GM12878 (cell line): ENCODE measurements at regions not wholly inside any gene's neighbourhood (a gene's known extent, or its start where the extent isn't known, plus 50 kb on each side); places are given as distances from the start of the nearest gene placed in this dataset.
A peak's percentile ranks its signal among the peaks of the same experiment; 100 is the strongest.

ENCODE experiments used
- ATF3 ChIP-seq: IDR thresholded peaks from 2 replicates; pipeline ENCODE4 v1.6.1; 2011; ENCODE audit warnings: low read depth, mild to moderate bottlenecking, low read length, moderate library complexity, borderline replicate concordance; ENCODE audit errors: extremely low read depth
- BACH1 ChIP-seq: fragments of 450-650 bp; IDR thresholded peaks from 2 replicates; pipeline ENCODE4 v1.6.1; 2017; ENCODE audit warnings: mild to moderate bottlenecking, borderline replicate concordance
- BCL11A ChIP-seq: IDR thresholded peaks from 2 replicates; pipeline ENCODE4 v1.6.1; 2011; ENCODE audit warnings: low read depth, low read length
- BHLHE40 ChIP-seq, 2 experiments: fragments of 450-650 bp in 1 of 2; IDR thresholded peaks; 2 replicates each; pipeline ENCODE4 v1.6.1; 2011 to 2017; ENCODE audit warnings: low read depth in 2 of 2, borderline replicate concordance in 1 of 2, improper control_type of control experiment in 1 of 2, low read length in 1 of 2, mild to moderate bottlenecking in 1 of 2
- E2F4 ChIP-seq: IDR thresholded peaks from 2 replicates; pipeline ENCODE4 v1.6.1; 2012; ENCODE audit warnings: low read depth, low read length, improper control_type of control experiment
- ESRRA ChIP-seq: IDR thresholded peaks from 2 replicates; pipeline ENCODE4 v1.6.1; 2012; ENCODE audit warnings: mild to moderate bottlenecking, low read length, improper control_type of control experiment
- JUND ChIP-seq: IDR thresholded peaks from 2 replicates; pipeline ENCODE4 v1.6.1; 2012; ENCODE audit warnings: low read depth, mild to moderate bottlenecking, low read length, improper control_type of control experiment, moderate library complexity
- NBN ChIP-seq: fragments of 450-650 bp; IDR thresholded peaks from 2 replicates; pipeline ENCODE4 v1.6.1; 2016
- NFXL1 ChIP-seq: fragments of 450-650 bp; IDR thresholded peaks from 2 replicates; pipeline ENCODE4 v1.6.1; 2017; ENCODE audit warnings: antibody characterized with exemption, mild to moderate bottlenecking, borderline replicate concordance
- NRF1 ChIP-seq: conservative IDR thresholded peaks from 2 replicates; pipeline ENCODE4 v1.6.1; 2011; ENCODE audit warnings: mild to moderate bottlenecking, low read depth, low read length, improper control_type of control experiment
- PAX5 ChIP-seq: IDR thresholded peaks from 2 replicates; pipeline ENCODE4 v1.6.1; 2011; ENCODE audit warnings: low read depth, low read length, borderline replicate concordance
- PKNOX1 ChIP-seq: fragments of 450-650 bp; IDR thresholded peaks from 2 replicates; pipeline ENCODE4 v1.6.1; 2016; ENCODE audit warnings: mild to moderate bottlenecking
- PRDM15 ChIP-seq: fragments of 450-650 bp; formaldehyde crosslinking; IDR thresholded peaks from 2 replicates; pipeline ENCODE4 v1.4.0; 2020; ENCODE audit warnings: mild to moderate bottlenecking, moderate library complexity
- RCOR1 ChIP-seq: conservative IDR thresholded peaks from 2 replicates; pipeline ENCODE4 v1.6.1; 2012; ENCODE audit warnings: low read depth, low read length, improper control_type of control experiment
- SIN3A ChIP-seq: IDR thresholded peaks from 2 replicates; pipeline ENCODE4 v1.6.1; 2012; ENCODE audit warnings: low read depth, low read length, improper control_type of control experiment
- SUZ12 ChIP-seq: fragments of 200-600 bp; sonication (generic); IDR thresholded peaks from one replicate; pipeline ENCODE4 v1.6.1; 2018; ENCODE audit warnings: antibody characterized with exemption, mild to moderate bottlenecking; ENCODE audit not compliant: unreplicated experiment
- TBL1XR1 ChIP-seq: IDR thresholded peaks from 2 replicates; pipeline ENCODE4 v1.6.1; 2012; ENCODE audit warnings: low read depth, low read length, improper control_type of control experiment
- TCF3 ChIP-seq: IDR thresholded peaks from 2 replicates; pipeline ENCODE4 v1.6.1; 2012; ENCODE audit warnings: low read depth, mild to moderate bottlenecking, low read length, borderline replicate concordance; ENCODE audit not compliant: insufficient read depth
- ZNF24 ChIP-seq: fragments of 450-650 bp; IDR thresholded peaks from 2 replicates; pipeline ENCODE4 v1.6.1; 2017; ENCODE audit warnings: antibody characterized with exemption, mild to moderate bottlenecking
- ZNF274 ChIP-seq: IDR thresholded peaks from one replicate; pipeline ENCODE4 v1.8.0; 2011; ENCODE audit not compliant: insufficient read length, insufficient read depth
- ZSCAN29 ChIP-seq: fragments of 450-650 bp; IDR thresholded peaks from 2 replicates; pipeline ENCODE4 v1.6.1; 2017; ENCODE audit warnings: mild to moderate bottlenecking, moderate library complexity
- TF ChIP-seq, protein P1 (sequence below): fragments of 450-650 bp; IDR thresholded peaks from 2 replicates; pipeline ENCODE4 v1.6.1; 2016; ENCODE audit warnings: mild to moderate bottlenecking, moderate library complexity, borderline replicate concordance

DNA sequence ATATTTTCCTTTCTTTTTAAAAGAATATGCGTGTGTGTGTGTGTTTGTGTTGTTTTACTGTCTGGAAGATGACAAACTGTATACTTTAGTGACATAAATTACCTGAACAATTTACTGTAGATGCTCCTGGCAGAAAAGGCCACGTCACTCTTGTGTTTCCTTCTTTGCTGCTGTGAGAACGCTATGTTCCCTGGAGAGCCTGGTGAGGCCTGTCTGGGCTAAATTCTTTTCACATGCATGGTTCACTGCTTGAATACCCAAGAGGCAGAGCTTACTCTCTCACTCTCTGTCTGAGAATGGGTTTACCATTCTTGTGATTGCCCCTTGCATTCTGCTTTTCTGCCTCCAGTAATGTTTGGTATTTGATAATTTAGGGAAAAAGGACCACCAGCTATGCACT is 64.3 kb downstream of the EDN1 start (continued):
- TF ChIP-seq SUZ12: no peak
- TF ChIP-seq ZNF274: no peak
- no peak for TF ChIP-seq BCL11A
- TF ChIP-seq PAX5: peak; percentile 57; the same call in 1 of the 2 replicates
- no peak for TF ChIP-seq E2F4
- TF ChIP-seq PRDM15 (CRISPR knock-in tag): no peak
- TF ChIP-seq ZNF24: no peak
- TF ChIP-seq, protein P1, sequence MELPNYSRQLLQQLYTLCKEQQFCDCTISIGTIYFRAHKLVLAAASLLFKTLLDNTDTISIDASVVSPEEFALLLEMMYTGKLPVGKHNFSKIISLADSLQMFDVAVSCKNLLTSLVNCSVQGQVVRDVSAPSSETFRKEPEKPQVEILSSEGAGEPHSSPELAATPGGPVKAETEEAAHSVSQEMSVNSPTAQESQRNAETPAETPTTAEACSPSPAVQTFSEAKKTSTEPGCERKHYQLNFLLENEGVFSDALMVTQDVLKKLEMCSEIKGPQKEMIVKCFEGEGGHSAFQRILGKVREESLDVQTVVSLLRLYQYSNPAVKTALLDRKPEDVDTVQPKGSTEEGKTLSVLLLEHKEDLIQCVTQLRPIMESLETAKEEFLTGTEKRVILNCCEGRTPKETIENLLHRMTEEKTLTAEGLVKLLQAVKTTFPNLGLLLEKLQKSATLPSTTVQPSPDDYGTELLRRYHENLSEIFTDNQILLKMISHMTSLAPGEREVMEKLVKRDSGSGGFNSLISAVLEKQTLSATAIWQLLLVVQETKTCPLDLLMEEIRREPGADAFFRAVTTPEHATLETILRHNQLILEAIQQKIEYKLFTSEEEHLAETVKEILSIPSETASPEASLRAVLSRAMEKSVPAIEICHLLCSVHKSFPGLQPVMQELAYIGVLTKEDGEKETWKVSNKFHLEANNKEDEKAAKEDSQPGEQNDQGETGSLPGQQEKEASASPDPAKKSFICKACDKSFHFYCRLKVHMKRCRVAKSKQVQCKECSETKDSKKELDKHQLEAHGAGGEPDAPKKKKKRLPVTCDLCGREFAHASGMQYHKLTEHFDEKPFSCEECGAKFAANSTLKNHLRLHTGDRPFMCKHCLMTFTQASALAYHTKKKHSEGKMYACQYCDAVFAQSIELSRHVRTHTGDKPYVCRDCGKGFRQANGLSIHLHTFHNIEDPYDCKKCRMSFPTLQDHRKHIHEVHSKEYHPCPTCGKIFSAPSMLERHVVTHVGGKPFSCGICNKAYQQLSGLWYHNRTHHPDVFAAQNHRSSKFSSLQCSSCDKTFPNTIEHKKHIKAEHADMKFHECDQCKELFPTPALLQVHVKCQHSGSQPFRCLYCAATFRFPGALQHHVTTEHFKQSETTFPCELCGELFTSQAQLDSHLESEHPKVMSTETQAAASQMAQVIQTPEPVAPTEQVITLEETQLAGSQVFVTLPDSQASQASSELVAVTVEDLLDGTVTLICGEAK: no peak
- no peak for TF ChIP-seq TCF3
- TF ChIP-seq TBL1XR1: 0 out of 2 replicates have a peak, but pooled peaks have one; percentile 40
- TF ChIP-seq ESRRA: no peak
- no peak for TF ChIP-seq RCOR1
- TF ChIP-seq ATF3: no peak
- TF ChIP-seq BHLHE40 (IDR thresholded peaks at IDR 0.05; ENCODE audit: borderline replicate concordance in 1 of 2, low read depth in 2 of 2, low read length in 1 of 2): 0 out of 4 replicates have a peak, but pooled peaks of 1 of the 2 experiments have one; percentile 26
- no peak for TF ChIP-seq SIN3A
- TF ChIP-seq NRF1: no peak
- no peak for TF ChIP-seq BACH1
- TF ChIP-seq NBN: no peak; the same call in none of the 2 replicates
- TF ChIP-seq ZSCAN29: no peak
- no peak for TF ChIP-seq JUND
- peak; percentile 84 for TF ChIP-seq PKNOX1
- TF ChIP-seq NFXL1: no peak
